ENCODE measurements at regions not wholly inside any gene's neighbourhood (a gene's known extent, or its start where the extent isn't known, plus 50 kb on each side); places are given as distances from the start of the nearest gene placed in this dataset.

- Histone ChIP-seq H3K4ac (ENCODE audit: low read depth, low read length) (no peak overlapping the region), H3K27me3 (ENCODE audit: insufficient read depth, low read length) (no peaks in the 10 kb centered on the region), H3K4me3 (ENCODE audit: low read depth, low read length) (no peak overlapping the region), H2BK12ac (ENCODE audit: low read length) (no peak overlapping the region), H3K79me1 (ENCODE audit: low read length) (no peaks in the 10 kb centered on the region), H3K27ac (ENCODE audit: low read depth, low read length) (no peak overlapping the region), H3K23ac (ENCODE audit: low read length) (no peak overlapping the region), H2BK120ac (ENCODE audit: insufficient read depth, low read length, poor library complexity) (no peak overlapping the region), H2BK5ac (ENCODE audit: low read depth, low read length, poor library complexity) (no peak overlapping the region), H3K18ac (ENCODE audit: low read length) (no peak overlapping the region), H3K36me3 (ENCODE audit: control insufficient read depth in 1 of 2, insufficient read depth in 2 of 2, low read length in 2 of 2) (no peaks in the 10 kb centered on the region), H2AK5ac (ENCODE audit: low read length) (no peak overlapping the region), H3K9me3 (ENCODE audit: insufficient read depth, low read depth, low read length) (peaks cover 2% of the 10 kb centered on the region), H3K14ac (ENCODE audit: low read length) (no peak overlapping the region), H3K4me1 (ENCODE audit: control insufficient read depth in 1 of 2, insufficient read depth in 2 of 2, low read length in 2 of 2) (no peaks in the 10 kb centered on the region), H3K79me2 (ENCODE audit: control insufficient read depth, insufficient read depth, low read length, poor library complexity) (no peaks in the 10 kb centered on the region), H4K12ac (ENCODE audit: low read depth, low read length) (no peak overlapping the region), H3K4me2 (ENCODE audit: low read length) (no peak overlapping the region), H2AFZ (ENCODE audit: insufficient read depth, low read length, poor library complexity) (no peak overlapping the region), H4K91ac (ENCODE audit: low read depth, low read length) (no peak overlapping the region), H4K8ac (ENCODE audit: low read depth, low read length) (no peak overlapping the region), H3K9ac (ENCODE audit: low read length) (no peak overlapping the region)
- WGBS (ENCODE audit: extremely low coverage, insufficient coverage, insufficient read length) = no CpG with 5 or more reads among the region's 7 CpGs
- no peak for DNase-seq
Measured at GRCh38 chr15:93271871-93272270, 182.9 kb upstream of the RGMA start.

GRCh38 chr15:93270937-93271467 is 182.0 kb upstream of the RGMA start:
- Histone ChIP-seq H3K4me3 (ENCODE audit: low read depth, low read length) (no peak overlapping the region), H2BK5ac (ENCODE audit: low read depth, low read length, poor library complexity) (no peak overlapping the region), H3K9ac (ENCODE audit: low read length) (no peak overlapping the region), H3K23ac (ENCODE audit: low read length) (no peak overlapping the region), H3K14ac (ENCODE audit: low read length) (no peak overlapping the region), H3K9me3 (ENCODE audit: insufficient read depth, low read depth, low read length) (peaks cover 2% of the 10 kb centered on the region), H3K4me2 (ENCODE audit: low read length) (no peak overlapping the region), H3K27me3 (ENCODE audit: insufficient read depth, low read length) (no peaks in the 10 kb centered on the region), H4K12ac (ENCODE audit: low read depth, low read length) (no peak overlapping the region), H2BK120ac (ENCODE audit: insufficient read depth, low read length, poor library complexity) (no peak overlapping the region), H3K4me1 (ENCODE audit: control insufficient read depth in 1 of 2, insufficient read depth in 2 of 2, low read length in 2 of 2) (no peaks in the 10 kb centered on the region), H4K8ac (ENCODE audit: low read depth, low read length) (no peak overlapping the region), H2AFZ (ENCODE audit: insufficient read depth, low read length, poor library complexity) (no peak overlapping the region), H2AK5ac (ENCODE audit: low read length) (no peak overlapping the region), H3K79me1 (ENCODE audit: low read length) (no peaks in the 10 kb centered on the region), H3K4ac (ENCODE audit: low read depth, low read length) (no peak overlapping the region), H3K18ac (ENCODE audit: low read length) (no peak overlapping the region), H3K27ac (ENCODE audit: low read depth, low read length) (no peak overlapping the region), H2BK12ac (ENCODE audit: low read length) (no peak overlapping the region), H3K79me2 (ENCODE audit: control insufficient read depth, insufficient read depth, low read length, poor library complexity) (no peaks in the 10 kb centered on the region), H3K36me3 (ENCODE audit: control insufficient read depth in 1 of 2, insufficient read depth in 2 of 2, low read length in 2 of 2) (no peaks in the 10 kb centered on the region), H4K91ac (ENCODE audit: low read depth, low read length) (no peak overlapping the region)
- WGBS (ENCODE audit: extremely low coverage, insufficient coverage, insufficient read length) = no CpG with 5 or more reads among the region's 8 CpGs
- no peak for DNase-seq

- H2AFZ ChIP-seq (ENCODE audit: insufficient read depth, low read length, poor library complexity) = no peak overlapping the region
- H3K4me3 ChIP-seq (ENCODE audit: low read depth, low read length) = no peak overlapping the region
- no peaks in the 10 kb centered on the region for H3K79me1 ChIP-seq (ENCODE audit: low read length)
- no peak for DNase-seq
- no peaks in the 10 kb centered on the region for H3K36me3 ChIP-seq (ENCODE audit: control insufficient read depth in 1 of 2, insufficient read depth in 2 of 2, low read length in 2 of 2)
- H3K18ac ChIP-seq (ENCODE audit: low read length) = no peak overlapping the region
- H4K91ac ChIP-seq (ENCODE audit: low read depth, low read length) = no peak overlapping the region
- H3K4me2 ChIP-seq (ENCODE audit: low read length) = no peak overlapping the region
- H3K27ac ChIP-seq (ENCODE audit: low read depth, low read length) = no peak overlapping the region
- H2BK120ac ChIP-seq (ENCODE audit: insufficient read depth, low read length, poor library complexity) = no peak overlapping the region
- H2AK5ac ChIP-seq (ENCODE audit: low read length) = no peak overlapping the region
- no peak overlapping the region for H3K14ac ChIP-seq (ENCODE audit: low read length)
- WGBS (ENCODE audit: extremely low coverage, insufficient coverage, insufficient read length) = no CpG with 5 or more reads among the region's 4 CpGs
- no peak overlapping the region for H3K4ac ChIP-seq (ENCODE audit: low read depth, low read length)
- H3K27me3 ChIP-seq (ENCODE audit: insufficient read depth, low read length) = no peaks in the 10 kb centered on the region
- peaks cover 2% of the 10 kb centered on the region for H3K9me3 ChIP-seq (ENCODE audit: insufficient read depth, low read depth, low read length)
- no peak overlapping the region for H2BK5ac ChIP-seq (ENCODE audit: low read depth, low read length, poor library complexity)
- H4K8ac ChIP-seq (ENCODE audit: low read depth, low read length) = no peak overlapping the region
- no peak overlapping the region for H3K23ac ChIP-seq (ENCODE audit: low read length)
- no peaks in the 10 kb centered on the region for H3K79me2 ChIP-seq (ENCODE audit: control insufficient read depth, insufficient read depth, low read length, poor library complexity)
- H4K12ac ChIP-seq (ENCODE audit: low read depth, low read length) = no peak overlapping the region
- no peaks in the 10 kb centered on the region for H3K4me1 ChIP-seq (ENCODE audit: control insufficient read depth in 1 of 2, insufficient read depth in 2 of 2, low read length in 2 of 2)
- H3K9ac ChIP-seq (ENCODE audit: low read length) = no peak overlapping the region
- H2BK12ac ChIP-seq (ENCODE audit: low read length) = no peak overlapping the region
Measured at GRCh38 chr15:93268066-93268465, 179.1 kb upstream of the RGMA start.

- Histone ChIP-seq H2AK5ac (ENCODE audit: low read length) (no peak overlapping the region), H2AFZ (ENCODE audit: insufficient read depth, low read length, poor library complexity) (no peak overlapping the region), H3K4me3 (ENCODE audit: low read depth, low read length) (no peak overlapping the region), H4K8ac (ENCODE audit: low read depth, low read length) (no peak overlapping the region), H3K27me3 (ENCODE audit: insufficient read depth, low read length) (no peaks in the 10 kb centered on the region), H4K91ac (ENCODE audit: low read depth, low read length) (no peak overlapping the region), H2BK5ac (ENCODE audit: low read depth, low read length, poor library complexity) (no peak overlapping the region), H4K12ac (ENCODE audit: low read depth, low read length) (no peak overlapping the region), H3K4me1 (ENCODE audit: control insufficient read depth in 1 of 2, insufficient read depth in 2 of 2, low read length in 2 of 2) (no peaks in the 10 kb centered on the region), H3K4ac (ENCODE audit: low read depth, low read length) (no peak overlapping the region), H3K18ac (ENCODE audit: low read length) (no peak overlapping the region), H3K4me2 (ENCODE audit: low read length) (no peak overlapping the region), H2BK12ac (ENCODE audit: low read length) (no peak overlapping the region), H3K9ac (ENCODE audit: low read length) (no peak overlapping the region), H3K9me3 (ENCODE audit: insufficient read depth, low read depth, low read length) (peaks cover 2% of the 10 kb centered on the region), H3K79me2 (ENCODE audit: control insufficient read depth, insufficient read depth, low read length, poor library complexity) (no peaks in the 10 kb centered on the region), H3K36me3 (ENCODE audit: control insufficient read depth in 1 of 2, insufficient read depth in 2 of 2, low read length in 2 of 2) (no peaks in the 10 kb centered on the region), H2BK120ac (ENCODE audit: insufficient read depth, low read length, poor library complexity) (no peak overlapping the region), H3K23ac (ENCODE audit: low read length) (no peak overlapping the region), H3K79me1 (ENCODE audit: low read length) (no peaks in the 10 kb centered on the region), H3K14ac (ENCODE audit: low read length) (no peak overlapping the region), H3K27ac (ENCODE audit: low read depth, low read length) (no peak overlapping the region)
- no peak for DNase-seq
- no CpG with 5 or more reads among the region's 15 CpGs for WGBS (ENCODE audit: extremely low coverage, insufficient coverage, insufficient read length)
Measured at GRCh38 chr15:93266291-93266690, 177.3 kb upstream of the RGMA start.

Data from trophoblast cell (in vitro differentiated cells and primary cell).